ENCODE measurements at regions not wholly inside any gene's neighbourhood (a gene's known extent, or its start where the extent isn't known, plus 50 kb on each side); places are given as distances from the start of the nearest gene placed in this dataset.

DNA sequence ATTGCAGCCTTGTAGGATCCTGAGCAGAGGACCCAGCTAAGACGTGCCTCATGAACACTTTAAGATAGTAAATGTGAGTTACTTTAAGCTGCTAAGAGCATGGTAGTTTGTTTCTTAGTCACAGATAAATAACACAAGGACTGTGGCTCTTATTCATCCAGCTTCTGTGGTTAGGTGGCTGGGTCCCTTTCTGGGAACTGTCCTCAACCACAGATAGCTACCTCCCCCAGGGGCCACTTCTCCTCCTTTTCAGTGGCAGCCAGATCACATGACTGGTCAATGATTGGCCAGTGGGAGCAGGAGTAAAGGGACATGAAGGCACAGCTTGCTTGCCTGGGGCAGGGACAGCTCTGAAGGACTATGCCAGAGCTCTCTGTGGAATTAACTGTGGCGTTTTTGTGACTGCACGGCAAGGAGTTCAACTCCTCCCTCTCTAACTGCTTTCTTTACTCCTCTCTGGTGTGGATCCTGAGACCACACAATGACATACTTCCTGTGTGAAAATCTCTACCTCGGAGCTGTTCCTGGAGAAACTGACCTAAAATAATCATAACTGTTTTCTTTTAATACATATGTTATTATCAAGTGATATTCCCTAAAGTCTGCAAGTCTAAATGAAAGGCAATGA lies 76.5 kb downstream of the NRN1 start:
- no peak for TF ChIP-seq EZH2 (IDR thresholded peaks at IDR 0.05)
- no peak for TF ChIP-seq POLR2AphosphoS5 (IDR thresholded peaks at IDR 0.05; ENCODE audit: borderline replicate concordance, low read depth, low read length)
- TF ChIP-seq FOXP2 (optimal IDR thresholded peaks at IDR 0.05; ENCODE audit: control extremely low read depth, extremely low read length, insufficient read depth), result no peak
